H9 (cell line): ENCODE measurements at regions not wholly inside any gene's neighbourhood (a gene's known extent, or its start where the extent isn't known, plus 50 kb on each side); places are given as distances from the start of the nearest gene placed in this dataset.

ENCODE experiments used
- DNase-seq: peaks from one replicate; pipeline ENCODE4 v3.0.0-alpha.2; 2017
- H2AFZ ChIP-seq: one replicate; pipeline ENCODE4 v1.6.1; 2013; ENCODE audit warnings: mild to moderate bottlenecking, low read length, control low read depth, moderate library complexity
- H2AK5ac ChIP-seq: 2 replicates; pipeline ENCODE4 v1.6.1; 2013; ENCODE audit warnings: low read length, control low read depth, mixed read lengths; ENCODE audit not compliant: insufficient read length
- H2BK120ac ChIP-seq: one replicate; pipeline ENCODE4 v1.6.1; 2013; ENCODE audit warnings: low read depth, mild to moderate bottlenecking, low read length, control low read depth, inconsistent platforms; ENCODE audit not compliant: poor library complexity, severe bottlenecking
- H2BK12ac ChIP-seq: 2 replicates; pipeline ENCODE4 v1.6.1; 2013; ENCODE audit warnings: low read length, control low read depth, mixed read lengths, low read depth; ENCODE audit not compliant: insufficient read length
- H2BK15ac ChIP-seq: 2 replicates; pipeline ENCODE4 v1.6.1; 2013; ENCODE audit warnings: low read depth, low read length, control low read depth
- H2BK20ac ChIP-seq: one replicate; pipeline ENCODE4 v1.6.1; 2013; ENCODE audit warnings: low read depth, mild to moderate bottlenecking, low read length, control low read depth, inconsistent platforms; ENCODE audit not compliant: poor library complexity, severe bottlenecking
- H2BK5ac ChIP-seq: 2 replicates; pipeline ENCODE4 v1.6.1; 2013; ENCODE audit warnings: low read length, control low read depth, mixed read lengths; ENCODE audit not compliant: insufficient read length
- H3K14ac ChIP-seq: 2 replicates; pipeline ENCODE4 v1.6.1; 2013; ENCODE audit warnings: low read length, control low read depth; ENCODE audit not compliant: insufficient read depth
- H3K18ac ChIP-seq: 2 replicates; pipeline ENCODE4 v1.6.1; 2013; ENCODE audit warnings: low read depth, mild to moderate bottlenecking, mixed read lengths, low read length, control low read depth; ENCODE audit not compliant: insufficient read length
- H3K23ac ChIP-seq: 2 replicates; pipeline ENCODE4 v1.6.1; 2013; ENCODE audit warnings: low read length, control low read depth, mixed read lengths, low read depth; ENCODE audit not compliant: insufficient read length
- H3K23me2 ChIP-seq: 2 replicates; pipeline ENCODE4 v1.6.1; 2013; ENCODE audit warnings: low read depth, mild to moderate bottlenecking, mixed read lengths, low read length, control low read depth; ENCODE audit not compliant: insufficient read length, poor library complexity, severe bottlenecking
- H3K27ac ChIP-seq: 2 replicates; pipeline ENCODE4 v1.5.1; 2013; ENCODE audit warnings: low read length, control low read depth, mixed read lengths, low read depth; ENCODE audit not compliant: insufficient read length
- H3K27me3 ChIP-seq: 2 replicates; pipeline ENCODE4 v1.6.1; 2013; ENCODE audit warnings: low read length, control low read depth, inconsistent platforms; ENCODE audit not compliant: insufficient read depth
- H3K4ac ChIP-seq: 2 replicates; pipeline ENCODE4 v1.6.1; 2013; ENCODE audit warnings: low read depth, mild to moderate bottlenecking, control low read depth, inconsistent platforms, low read length, moderate library complexity
- H3K4me1 ChIP-seq: 2 replicates; pipeline ENCODE4 v1.6.1; 2013; ENCODE audit warnings: low read length, control low read depth, inconsistent platforms; ENCODE audit not compliant: insufficient read depth
- H3K4me2 ChIP-seq: 2 replicates; pipeline ENCODE4 v1.6.1; 2013; ENCODE audit warnings: low read length, control low read depth, mixed read lengths; ENCODE audit not compliant: insufficient read length, insufficient read depth
- H3K56ac ChIP-seq: 2 replicates; pipeline ENCODE4 v1.6.1; 2013; ENCODE audit warnings: low read depth, mild to moderate bottlenecking, mixed read lengths, low read length, control low read depth; ENCODE audit not compliant: insufficient read length
- H3K79me1 ChIP-seq: 2 replicates; pipeline ENCODE4 v1.6.1; 2013; ENCODE audit warnings: low read depth, mild to moderate bottlenecking, moderate library complexity, low read length, control low read depth, inconsistent platforms; ENCODE audit not compliant: insufficient read depth, poor library complexity, severe bottlenecking
- H3K79me2 ChIP-seq: 2 replicates; pipeline ENCODE4 v1.6.1; 2013; ENCODE audit warnings: low read length, control low read depth, inconsistent platforms; ENCODE audit not compliant: insufficient read depth
- H3K9ac ChIP-seq: 2 replicates; pipeline ENCODE4 v1.6.1; 2013; ENCODE audit warnings: low read length, control low read depth, mixed read lengths; ENCODE audit not compliant: insufficient read length; ENCODE audit errors: extremely low read depth
- H3K9me3 ChIP-seq: one replicate; pipeline ENCODE4 v1.6.1; 2013; ENCODE audit warnings: low read depth, low read length, inconsistent platforms; ENCODE audit not compliant: control insufficient read depth
- H3T11ph ChIP-seq: one replicate; pipeline ENCODE4 v1.6.1; 2013; ENCODE audit warnings: mild to moderate bottlenecking, low read length, control low read depth, inconsistent platforms
- H4K20me1 ChIP-seq: one replicate; pipeline ENCODE4 v1.6.1; 2013; ENCODE audit not compliant: control insufficient read depth, insufficient read length, insufficient read depth
- H4K5ac ChIP-seq: 2 replicates; pipeline ENCODE4 v1.6.1; 2013; ENCODE audit warnings: low read depth, mild to moderate bottlenecking, mixed read lengths, low read length, control low read depth; ENCODE audit not compliant: insufficient read length
- H4K8ac ChIP-seq: replicated peaks from 2 replicates; pipeline ENCODE4 v1.6.1; 2013; ENCODE audit warnings: low read length, control low read depth, mixed read lengths, low read depth; ENCODE audit not compliant: insufficient read length
- H4K91ac ChIP-seq: 2 replicates; pipeline ENCODE4 v1.6.1; 2013; ENCODE audit warnings: low read depth, mild to moderate bottlenecking, moderate library complexity, mixed read lengths, low read length, control low read depth; ENCODE audit not compliant: insufficient read length
- H3K27ac Mint-ChIP-seq, 3 experiments: 2 replicates in 2 of 3; 3 replicates in 1 of 3; pipeline ENCODE4 v1.8.0; 2020 to 2021; ENCODE audit warnings: mixed read lengths in 3 of 3, mild to moderate bottlenecking in 1 of 3, moderate library complexity in 1 of 3
- H3K27me3 Mint-ChIP-seq: 2 replicates; pipeline ENCODE4 v1.8.0; 2021; ENCODE audit warnings: low read depth, mild to moderate bottlenecking, moderate library complexity, mixed read lengths
- H3K36me3 Mint-ChIP-seq, 3 experiments: 2 replicates in 2 of 3; 3 replicates in 1 of 3; pipeline ENCODE4 v1.8.0; 2020 to 2021; ENCODE audit warnings: low read depth in 3 of 3, mixed read lengths in 3 of 3; ENCODE audit not compliant: insufficient read depth in 1 of 3
- H3K4me1 Mint-ChIP-seq, 2 experiments: 2 replicates each; pipeline ENCODE4 v1.8.0; 2020; ENCODE audit warnings: mixed read lengths in 2 of 2
- H3K4me3 Mint-ChIP-seq, 2 experiments: 2 replicates in 1 of 2; 3 replicates in 1 of 2; pipeline ENCODE4 v1.8.0; 2020 to 2021; ENCODE audit warnings: mild to moderate bottlenecking in 2 of 2, mixed read lengths in 2 of 2, moderate library complexity in 1 of 2
- H3K9me3 Mint-ChIP-seq, 2 experiments: 2 replicates in 1 of 2; 3 replicates in 1 of 2; pipeline ENCODE4 v1.8.0; 2020; ENCODE audit warnings: mild to moderate bottlenecking in 2 of 2, mixed read lengths in 2 of 2, moderate library complexity in 1 of 2
- WGBS: extraction: QIAGEN DNeasy Blood & Tissue Kit; methylation state at CpG from one replicate; pipeline ENCODE4 v1.1.7; 2013; ENCODE audit warnings: missing lambda C conversion rate, low lambda C conversion rate, mixed read lengths; ENCODE audit not compliant: insufficient read length; ENCODE audit errors: extremely low coverage; 5-methylcytosine and 5-hydroxymethylcytosine counted together
- TF ChIP-seq, protein P1 (sequence below): fragments of 200-600 bp; sonication (generic); conservative IDR thresholded peaks from 3 replicates; pipeline ENCODE4 v1.8.0; 2021; ENCODE audit warnings: antibody characterized with exemption, mild to moderate bottlenecking

GRCh38 chr18:78738076-78738690, 241.4 kb upstream of the SALL3 start:
- Histone ChIP-seq H2BK12ac (no peak overlapping the region), H2BK15ac (no peak overlapping the region), H3K9ac (no peak overlapping the region), H2BK5ac (no peak overlapping the region), H3K79me1 (no peaks in the 10 kb centered on the region), H3K4ac (no peak overlapping the region; the same call in 1 of the 2 replicates), H3T11ph (no peak overlapping the region), H3K18ac (peak overlapping the region; percentile 6), H3K56ac (no peak overlapping the region), H3K14ac (peak overlapping the region; percentile 51; the same call in 1 of the 2 replicates), H3K27me3 (no peaks in the 10 kb centered on the region), H2AFZ (no peak overlapping the region), H2BK20ac (no peak overlapping the region), H3K23me2 (no peaks in the 10 kb centered on the region), H2AK5ac (no peak overlapping the region), H3K4me1 (no peaks in the 10 kb centered on the region), H4K91ac (no peak overlapping the region), H2BK120ac (no peak overlapping the region), H3K27ac (no peak overlapping the region), H3K23ac (no peak overlapping the region), H4K8ac (no peak overlapping the region), H3K4me2 (no peak overlapping the region), H4K5ac (no peak overlapping the region), H3K79me2 (no peaks in the 10 kb centered on the region), H4K20me1 (no peaks in the 10 kb centered on the region), H3K9me3 (no peaks in the 10 kb centered on the region)
- peak; percentile 11 for DNase-seq
- no CpG with 5 or more reads among the region's 5 CpGs for WGBS
- TF ChIP-seq, protein P1, sequence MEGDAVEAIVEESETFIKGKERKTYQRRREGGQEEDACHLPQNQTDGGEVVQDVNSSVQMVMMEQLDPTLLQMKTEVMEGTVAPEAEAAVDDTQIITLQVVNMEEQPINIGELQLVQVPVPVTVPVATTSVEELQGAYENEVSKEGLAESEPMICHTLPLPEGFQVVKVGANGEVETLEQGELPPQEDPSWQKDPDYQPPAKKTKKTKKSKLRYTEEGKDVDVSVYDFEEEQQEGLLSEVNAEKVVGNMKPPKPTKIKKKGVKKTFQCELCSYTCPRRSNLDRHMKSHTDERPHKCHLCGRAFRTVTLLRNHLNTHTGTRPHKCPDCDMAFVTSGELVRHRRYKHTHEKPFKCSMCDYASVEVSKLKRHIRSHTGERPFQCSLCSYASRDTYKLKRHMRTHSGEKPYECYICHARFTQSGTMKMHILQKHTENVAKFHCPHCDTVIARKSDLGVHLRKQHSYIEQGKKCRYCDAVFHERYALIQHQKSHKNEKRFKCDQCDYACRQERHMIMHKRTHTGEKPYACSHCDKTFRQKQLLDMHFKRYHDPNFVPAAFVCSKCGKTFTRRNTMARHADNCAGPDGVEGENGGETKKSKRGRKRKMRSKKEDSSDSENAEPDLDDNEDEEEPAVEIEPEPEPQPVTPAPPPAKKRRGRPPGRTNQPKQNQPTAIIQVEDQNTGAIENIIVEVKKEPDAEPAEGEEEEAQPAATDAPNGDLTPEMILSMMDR, result no peak
- H3K27ac Mint-ChIP-seq, result no peak overlapping the region; a peak in 1 of 7 replicates
- H3K9me3 Mint-ChIP-seq, result no peaks in the 10 kb centered on the region; a peak in 2 of 5 replicates
- no peaks in the 10 kb centered on the region for H3K36me3 Mint-ChIP-seq
- no peak overlapping the region for H3K4me3 Mint-ChIP-seq
- H3K4me1 Mint-ChIP-seq, result 0 out of 4 replicates have a peak, but pooled peaks cover 0 to 8% of the 10 kb centered on the region in 2 experiments
- peaks cover 8% of the 10 kb centered on the region for H3K27me3 Mint-ChIP-seq
